ENCODE measurements at regions not wholly inside any gene's neighbourhood (a gene's known extent, or its start where the extent isn't known, plus 50 kb on each side); places are given as distances from the start of the nearest gene placed in this dataset.

- no peak for TF ChIP-seq CTCF (conservative IDR thresholded peaks at IDR 0.05; ENCODE audit: low read depth, low read length)
- TF ChIP-seq EZH2 (IDR thresholded peaks at IDR 0.05; ENCODE audit: borderline replicate concordance, low read depth, low read length, poor library complexity, severe bottlenecking), result no peak
Observed at GRCh38 chr9:14520341-14520740, 172.9 kb downstream of the ZDHHC21 start.
